Muscle of leg (tissue), 3 donors: ENCODE measurements at regions not wholly inside any gene's neighbourhood (a gene's known extent, or its start where the extent isn't known, plus 50 kb on each side); places are given as distances from the start of the nearest gene placed in this dataset.
"Not testable (repeated sequence)": the region's sequence is repeated elsewhere in the genome, so short reads cannot be mapped to it uniquely, and the experiment has no call there.

ENCODE experiments used
- DNase-seq: peaks from one replicate; pipeline ENCODE4 v3.0.0; 2013
- H3K27ac ChIP-seq: one replicate; pipeline ENCODE4 v1.5.1; 2013; ENCODE audit warnings: mild to moderate bottlenecking, low read length, control low read depth
- H3K27me3 ChIP-seq: one replicate; pipeline ENCODE4 v1.6.1; 2013; ENCODE audit warnings: low read length; ENCODE audit not compliant: control insufficient read depth, insufficient read depth
- H3K36me3 ChIP-seq: one replicate; pipeline ENCODE4 v1.6.1; 2013; ENCODE audit warnings: low read length; ENCODE audit not compliant: control insufficient read depth, insufficient read depth
- H3K4me1 ChIP-seq: one replicate; pipeline ENCODE4 v1.6.1; 2013; ENCODE audit warnings: low read length; ENCODE audit not compliant: control insufficient read depth, insufficient read depth
- H3K4me3 ChIP-seq: one replicate; pipeline ENCODE4 v1.5.1; 2013; ENCODE audit warnings: low read length, control low read depth
- H3K9me3 ChIP-seq: replicated peaks from 2 replicates; pipeline ENCODE4 v1.6.1; 2013; ENCODE audit warnings: low read depth, low read length; ENCODE audit not compliant: control insufficient read depth
- WGBS: methylation state at CpG from one replicate; pipeline ENCODE4 v1.1.5; 2013; ENCODE audit warnings: missing lambda C conversion rate; ENCODE audit not compliant: insufficient coverage; 5-methylcytosine and 5-hydroxymethylcytosine counted together

DNA sequence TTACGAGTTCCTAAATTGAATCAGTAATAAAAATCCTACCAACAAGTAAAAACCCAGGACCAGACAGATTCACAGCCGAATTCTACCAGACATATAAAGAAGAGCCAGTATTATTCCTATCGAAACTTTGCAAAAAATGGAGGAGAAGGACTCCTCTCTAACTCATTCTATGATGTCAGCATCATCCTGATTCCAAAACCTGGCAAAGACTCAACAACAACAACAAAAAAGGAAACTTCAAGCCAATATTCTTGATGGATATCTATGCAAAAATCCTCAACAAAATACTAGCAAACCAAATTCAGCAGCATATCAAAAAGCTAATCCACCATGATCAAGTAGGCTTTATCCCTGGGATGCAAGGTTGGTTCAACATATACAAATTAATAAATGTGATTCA, 84.6 kb upstream of the ADRB2 start:
- not testable (repeated sequence) for H3K4me1 ChIP-seq, H3K9me3 ChIP-seq, H3K27me3 ChIP-seq, H3K4me3 ChIP-seq, H3K27ac ChIP-seq, DNase-seq, H3K36me3 ChIP-seq
- WGBS: no CpG with 5 or more reads among the region's 3 CpGs

DNA sequence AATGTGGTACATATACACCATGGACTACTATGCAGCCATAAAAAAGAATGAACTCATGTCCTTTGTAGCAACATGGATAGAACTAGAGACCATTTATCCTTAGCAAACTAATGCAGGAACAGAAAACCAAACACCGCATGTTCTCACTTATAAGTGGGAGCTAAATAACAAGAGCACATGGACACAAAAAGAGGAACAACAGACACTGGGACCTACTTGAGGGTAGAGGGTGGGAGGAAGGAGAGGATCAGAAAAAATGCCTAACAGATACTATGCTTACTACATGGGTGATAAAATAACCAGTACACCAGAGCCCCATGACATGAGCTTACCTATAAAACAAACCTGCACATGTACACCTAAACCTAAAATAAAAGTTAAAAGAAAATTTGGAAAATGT, 82.0 kb upstream of the ADRB2 start:
- no CpG with 5 or more reads among the region's 1 CpG for WGBS
- H3K36me3 ChIP-seq, DNase-seq, H3K9me3 ChIP-seq, H3K4me1 ChIP-seq, H3K4me3 ChIP-seq, H3K27me3 ChIP-seq, H3K27ac ChIP-seq: not testable (repeated sequence)

DNA sequence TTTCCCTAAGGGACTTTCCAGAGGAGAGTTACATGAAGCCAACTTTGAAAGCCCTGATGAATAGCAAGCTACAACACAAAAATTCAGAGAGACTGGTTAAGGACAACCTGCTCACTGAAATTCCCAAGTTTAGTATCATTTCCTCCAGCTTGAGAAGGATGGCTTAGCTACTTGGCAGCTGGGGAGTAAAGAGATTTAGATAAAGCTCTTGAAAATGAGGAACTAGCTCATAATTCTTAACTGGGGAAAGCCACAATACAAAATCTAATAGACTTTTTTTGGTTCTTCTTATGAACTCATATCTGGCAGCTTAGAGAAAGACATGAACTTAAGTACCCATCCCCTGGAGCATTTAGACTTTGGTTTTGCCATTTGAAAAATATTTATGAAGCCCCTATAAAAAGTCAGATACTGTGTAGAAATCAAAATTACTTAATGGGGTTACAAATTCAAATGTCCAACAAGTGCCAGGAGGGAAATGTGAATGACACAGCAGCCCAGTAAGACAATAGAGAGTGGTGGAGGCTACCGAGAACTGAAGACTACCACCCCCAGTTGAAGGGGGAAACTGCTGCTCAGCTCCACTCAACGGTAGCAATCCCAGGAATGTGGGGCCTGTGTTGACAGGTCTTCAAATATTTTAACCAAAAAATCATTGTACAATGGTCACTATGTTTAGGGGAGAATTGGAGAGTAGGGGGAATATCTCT, 79.4 kb upstream of the ADRB2 start:
- DNase-seq: peak; percentile 38
- H3K4me3 ChIP-seq: no peak overlapping the region
- no peaks in the 10 kb centered on the region for H3K36me3 ChIP-seq
- H3K9me3 ChIP-seq: no peaks in the 10 kb centered on the region
- no peaks in the 10 kb centered on the region for H3K27me3 ChIP-seq
- no peaks in the 10 kb centered on the region for H3K4me1 ChIP-seq
- H3K27ac ChIP-seq: no peak overlapping the region
- no CpG with 5 or more reads among the region's 2 CpGs for WGBS

DNA sequence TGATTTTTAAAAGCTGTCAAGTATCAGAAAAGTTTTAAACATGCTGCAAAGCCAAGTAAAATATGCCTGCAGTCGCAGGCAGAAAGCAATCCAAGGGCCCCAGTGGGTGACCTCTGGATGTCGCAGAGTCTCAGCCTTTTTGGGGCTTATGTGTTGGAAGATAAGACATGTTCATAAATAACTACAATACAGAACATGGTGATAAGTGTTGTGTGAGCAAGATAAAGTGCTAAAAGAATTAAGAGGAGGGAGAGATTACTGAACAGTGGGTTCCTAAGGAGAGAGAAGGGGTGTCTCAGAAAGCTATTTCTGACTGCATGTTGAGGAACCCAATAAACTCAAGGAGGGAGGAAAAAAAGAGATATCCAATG, 78.9 kb upstream of the ADRB2 start:
- Histone ChIP-seq H3K27me3 (no peaks in the 10 kb centered on the region), H3K9me3 (no peaks in the 10 kb centered on the region), H3K4me3 (no peak overlapping the region), H3K36me3 (no peaks in the 10 kb centered on the region), H3K4me1 (no peaks in the 10 kb centered on the region), H3K27ac (no peak overlapping the region)
- WGBS: 60% methylated on average over 1 of the region's 2 CpGs
- no peak for DNase-seq

DNA sequence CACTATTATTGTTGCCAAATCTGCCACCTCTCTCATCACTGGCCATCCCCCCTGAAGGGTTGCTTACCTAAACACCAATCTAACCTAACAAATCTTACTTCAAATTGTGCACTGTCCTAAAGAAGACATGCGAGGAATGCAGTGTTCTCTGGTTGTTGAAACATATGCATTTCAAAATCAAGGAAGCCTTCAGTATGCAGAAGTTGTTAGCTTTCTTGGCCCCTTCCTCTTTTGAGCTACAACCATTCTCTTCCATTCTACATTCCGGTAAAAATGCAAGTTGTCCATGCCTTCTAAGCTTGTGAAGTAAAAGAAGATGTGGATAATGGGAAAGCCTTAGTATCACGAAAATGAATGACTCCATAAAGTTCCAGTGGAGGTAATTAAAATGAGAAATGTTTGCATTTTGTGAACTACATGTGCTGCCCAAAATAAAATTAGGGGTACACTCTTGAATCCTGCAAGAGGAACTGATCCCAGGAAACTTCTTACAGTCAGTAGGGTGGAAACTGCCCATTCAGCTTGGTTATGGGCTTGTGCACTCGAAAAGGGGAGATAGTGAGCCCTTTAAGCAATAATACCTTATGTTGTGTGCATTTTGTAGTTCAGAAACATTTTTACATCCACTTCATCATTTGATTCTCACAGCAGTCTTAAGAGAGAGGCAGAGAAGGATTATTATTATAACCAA, 77.6 kb upstream of the ADRB2 start:
- no peaks in the 10 kb centered on the region for H3K9me3 ChIP-seq
- H3K4me1 ChIP-seq: no peaks in the 10 kb centered on the region
- H3K27me3 ChIP-seq: no peaks in the 10 kb centered on the region
- peak; percentile 36 for DNase-seq
- H3K36me3 ChIP-seq: no peaks in the 10 kb centered on the region
- no peak overlapping the region for H3K4me3 ChIP-seq
- H3K27ac ChIP-seq: no peak overlapping the region
- WGBS: 75% methylated on average over 1 of the region's 4 CpGs

DNA sequence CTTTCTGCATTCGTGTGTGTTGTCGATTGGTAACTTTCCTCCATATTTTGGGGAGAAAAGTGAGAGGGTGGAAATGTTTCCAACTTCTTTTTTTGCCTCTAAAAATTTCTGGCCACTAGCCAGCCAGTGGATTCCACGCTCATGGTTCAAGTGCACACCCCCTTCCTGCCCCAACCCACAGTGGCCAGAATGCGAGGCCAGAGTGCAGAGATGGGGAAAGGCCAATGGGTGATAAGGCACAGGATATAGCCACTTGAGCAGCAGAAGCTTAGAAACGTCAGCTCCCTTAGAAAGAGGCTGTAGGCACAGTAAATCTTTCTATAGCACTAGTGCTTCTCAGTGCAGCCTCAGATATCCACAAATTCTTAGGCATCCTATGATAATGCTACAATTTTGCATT, 75.8 kb upstream of the ADRB2 start:
- Histone ChIP-seq H3K27ac (no peak overlapping the region), H3K4me3 (no peak overlapping the region), H3K9me3 (no peaks in the 10 kb centered on the region), H3K27me3 (no peaks in the 10 kb centered on the region), H3K36me3 (no peaks in the 10 kb centered on the region), H3K4me1 (no peaks in the 10 kb centered on the region)
- DNase-seq: no peak
- WGBS: 24% methylated on average over 3 of the region's 5 CpGs

DNA sequence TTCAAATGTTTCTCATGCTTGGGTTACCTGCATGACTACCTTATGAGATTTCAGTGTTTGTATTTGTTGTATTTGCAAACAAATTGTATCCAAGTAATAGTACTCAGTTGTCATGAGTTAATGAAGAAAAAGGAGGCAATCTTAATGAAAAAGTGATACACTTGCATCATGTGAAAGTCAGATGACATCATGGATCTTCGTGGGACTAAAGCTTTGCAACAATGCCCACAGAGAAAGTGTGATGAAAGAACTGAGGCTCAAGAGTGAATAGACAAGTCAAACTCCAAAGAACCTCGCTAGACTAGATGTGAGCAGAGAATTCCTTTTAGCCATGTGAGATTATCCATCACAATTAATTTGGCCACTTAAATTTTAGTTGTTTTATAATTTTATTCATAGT, 75.4 kb upstream of the ADRB2 start:
- Histone ChIP-seq H3K4me3 (no peak overlapping the region), H3K4me1 (no peaks in the 10 kb centered on the region), H3K27me3 (no peaks in the 10 kb centered on the region), H3K27ac (no peak overlapping the region), H3K36me3 (no peaks in the 10 kb centered on the region), H3K9me3 (no peaks in the 10 kb centered on the region)
- 50% methylated on average over 1 of the region's 2 CpGs for WGBS
- no peak for DNase-seq

DNA sequence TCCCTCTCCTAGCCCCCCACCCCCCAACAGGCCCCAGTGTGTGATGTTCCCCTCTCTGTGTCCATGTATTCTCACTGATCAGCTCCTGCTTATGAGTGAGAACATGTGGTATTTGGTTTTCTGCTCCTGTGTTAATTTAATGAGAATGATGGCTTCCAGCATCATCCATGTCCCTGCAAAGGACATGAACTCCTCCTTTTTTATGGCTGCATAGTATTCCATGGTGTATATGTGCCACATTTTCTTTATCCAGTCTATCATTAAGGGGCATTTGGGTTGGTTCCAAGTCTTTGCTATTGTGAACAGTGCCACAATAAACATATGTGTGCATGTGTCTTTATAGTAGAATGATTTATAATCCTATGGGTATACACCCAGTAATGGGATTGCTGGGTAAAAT, 74.0 kb upstream of the ADRB2 start:
- H3K27ac ChIP-seq, DNase-seq, H3K27me3 ChIP-seq, H3K36me3 ChIP-seq, H3K4me3 ChIP-seq, H3K9me3 ChIP-seq, H3K4me1 ChIP-seq: not testable (repeated sequence)

DNA sequence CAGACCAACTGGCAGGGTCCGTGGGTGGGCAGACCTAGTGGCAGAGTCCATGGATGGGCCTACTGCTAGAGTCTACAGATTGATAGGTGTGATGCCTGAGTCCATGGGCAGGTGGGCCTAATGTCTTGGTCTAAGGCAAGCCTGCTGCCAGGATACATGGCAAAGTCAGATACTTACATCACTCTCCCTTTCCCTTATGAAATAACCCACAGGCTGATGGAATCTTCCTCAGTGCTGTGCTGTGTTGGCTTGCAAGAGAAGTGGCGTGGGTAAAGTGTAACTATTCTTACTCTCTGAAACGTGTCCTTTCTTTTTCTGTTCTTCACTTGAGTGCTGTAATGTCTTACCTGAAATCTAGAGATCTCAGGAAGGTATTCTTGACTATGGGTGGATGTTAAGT, 67.3 kb upstream of the ADRB2 start:
- Histone ChIP-seq H3K36me3 (no peaks in the 10 kb centered on the region), H3K4me1 (no peaks in the 10 kb centered on the region), H3K9me3 (no peaks in the 10 kb centered on the region), H3K27ac (no peak overlapping the region), H3K4me3 (no peak overlapping the region), H3K27me3 (no peaks in the 10 kb centered on the region)
- no CpG with 5 or more reads among the region's 3 CpGs for WGBS
- no peak for DNase-seq

DNA sequence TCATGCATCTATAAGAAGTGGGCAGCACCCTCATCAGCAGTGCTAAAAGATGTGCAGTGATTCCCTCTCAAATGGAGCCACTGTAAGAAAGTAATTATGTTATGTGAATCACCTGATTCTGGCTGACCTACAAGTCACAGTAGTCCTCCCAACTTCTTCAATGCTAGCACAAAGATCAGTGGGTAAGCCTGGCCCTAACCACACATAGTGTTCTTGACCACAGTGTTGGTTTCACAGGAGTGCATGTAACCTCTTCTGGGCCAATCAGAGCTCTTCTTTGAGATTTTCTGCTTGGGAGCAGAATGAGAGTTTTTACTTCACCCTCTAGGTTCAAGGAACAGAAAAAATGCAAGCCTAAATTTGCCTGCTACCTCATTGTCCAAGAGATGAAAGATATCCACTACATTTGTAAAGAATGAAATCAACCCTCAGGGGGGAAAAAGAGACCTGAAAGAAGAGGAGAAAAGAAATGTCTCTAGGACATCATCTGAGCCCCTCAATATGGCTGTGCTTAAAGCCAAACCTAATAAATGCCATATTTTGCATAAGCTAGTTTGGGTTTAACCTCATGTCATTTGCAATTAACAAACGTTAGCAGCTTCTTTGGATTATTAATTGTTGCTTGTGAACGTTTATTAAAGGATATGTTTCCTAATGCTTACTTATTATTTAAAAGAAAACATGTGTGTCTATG, 65.3 kb upstream of the ADRB2 start:
- H3K27me3 ChIP-seq: no peaks in the 10 kb centered on the region
- no peak overlapping the region for H3K27ac ChIP-seq
- H3K4me3 ChIP-seq: no peak overlapping the region
- WGBS: no CpG with 5 or more reads among the region's 2 CpGs
- DNase-seq: no peak
- H3K36me3 ChIP-seq: no peaks in the 10 kb centered on the region
- H3K9me3 ChIP-seq: no peaks in the 10 kb centered on the region
- H3K4me1 ChIP-seq: no peaks in the 10 kb centered on the region
